GM12892 (cell line): ENCODE measurements at regions not wholly inside any gene's neighbourhood (a gene's known extent, or its start where the extent isn't known, plus 50 kb on each side); places are given as distances from the start of the nearest gene placed in this dataset.

Experiments
- POLR2A ChIP-seq: IDR thresholded peaks from 2 replicates; pipeline ENCODE4 v1.6.1; 2011; ENCODE audit warnings: low read depth, low read length, control low read depth
- POLR2AphosphoS5 ChIP-seq: IDR thresholded peaks from 2 replicates; pipeline ENCODE4 v1.6.1; 2011; ENCODE audit warnings: low read depth, low read length, control low read depth
- TAF1 ChIP-seq: IDR thresholded peaks from 2 replicates; pipeline ENCODE4 v1.6.1; 2011; ENCODE audit warnings: low read depth, mild to moderate bottlenecking, control low read depth, low read length, borderline replicate concordance

DNA sequence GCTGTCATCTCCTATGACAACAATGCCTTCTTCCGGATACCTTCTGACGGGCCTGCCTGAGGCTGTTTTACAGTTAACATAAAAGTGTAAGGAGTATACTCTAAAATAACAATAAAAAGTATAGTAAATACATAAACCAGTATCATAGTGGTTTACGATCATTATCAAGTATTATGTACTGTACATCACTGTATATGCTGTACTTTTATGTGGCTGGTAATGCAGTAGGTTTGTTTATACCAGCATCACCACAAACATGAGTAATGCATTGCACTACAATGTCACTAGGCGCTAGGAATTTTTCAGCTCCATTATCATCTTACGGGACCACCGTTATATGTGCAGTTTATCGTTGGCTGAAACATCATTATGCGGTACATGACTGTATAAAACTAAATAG lies 76.5 kb downstream of the VEGFA start:
- TF ChIP-seq POLR2A (no peak), POLR2AphosphoS5 (no peak), TAF1 (no peak)
